ENCODE measurements at regions not wholly inside any gene's neighbourhood (a gene's known extent, or its start where the extent isn't known, plus 50 kb on each side); places are given as distances from the start of the nearest gene placed in this dataset.

GRCh38 chr4:128347930-128348660 lies 60.5 kb upstream of the PGRMC2 start:
- no peak for DNase-seq

- no peak for DNase-seq
Measured at GRCh38 chr4:128347175-128347868, 59.7 kb upstream of the PGRMC2 start.

- no peak for DNase-seq
Measured at GRCh38 chr4:128346054-128346716, 58.6 kb upstream of the PGRMC2 start.

GRCh38 chr4:128345650-128346049 lies 58.0 kb upstream of the PGRMC2 start:
- DNase-seq: no peak

GRCh38 chr4:128342762-128343161 lies 55.1 kb upstream of the PGRMC2 start:
- DNase-seq: no peak

- no peak for DNase-seq
Measured at GRCh38 chr4:128341634-128342033, 54.0 kb upstream of the PGRMC2 start.

GRCh38 chr4:128338634-128339355 lies 51.2 kb upstream of the PGRMC2 start:
- no peak for DNase-seq

- no peak for DNase-seq
Measured at GRCh38 chr4:128337863-128338262, 50.2 kb upstream of the PGRMC2 start.
